ENCODE measurements at regions not wholly inside any gene's neighbourhood (a gene's known extent, or its start where the extent isn't known, plus 50 kb on each side); places are given as distances from the start of the nearest gene placed in this dataset.
"Not testable (repeated sequence)": the region's sequence is repeated elsewhere in the genome, so short reads cannot be mapped to it uniquely, and the experiment has no call there.

- Histone ChIP-seq H3K27ac (replicated peaks) (no peak overlapping the region), H3K4me1 (no peaks in the 10 kb centered on the region), H3K9me3 (replicated peaks) (peaks cover 39% of the 10 kb centered on the region), H3K27me3 (ENCODE audit: low read depth) (no peaks in the 10 kb centered on the region), H3K4me3 (no peak overlapping the region), H3K36me3 (no peaks in the 10 kb centered on the region)
- intact Hi-C loops (cut with micrococcal nuclease) = no loop called here
- no peak for DNase-seq
- no peak for TF ChIP-seq CTCF (IDR thresholded peaks at IDR 0.05; ENCODE audit: borderline replicate concordance)
Observed at GRCh38 chr4:130738233-130738632, 1642.3 kb downstream of the C4orf33 start.

- no peaks in the 10 kb centered on the region for H3K36me3 ChIP-seq
- TF ChIP-seq CTCF (IDR thresholded peaks at IDR 0.05; ENCODE audit: borderline replicate concordance) = no peak
- H3K4me1 ChIP-seq = no peaks in the 10 kb centered on the region
- H3K27me3 ChIP-seq (ENCODE audit: low read depth) = no peaks in the 10 kb centered on the region
- no peak overlapping the region for H3K4me3 ChIP-seq
- H3K9me3 ChIP-seq (replicated peaks) = peaks cover 23% of the 10 kb centered on the region
- intact Hi-C loops (cut with micrococcal nuclease) = no loop called here
- no peak for DNase-seq
- no peak overlapping the region for H3K27ac ChIP-seq (replicated peaks)
Observed at GRCh38 chr4:130747842-130748241, 1651.9 kb downstream of the C4orf33 start.

- Histone ChIP-seq H3K9me3 (replicated peaks) (peaks cover 4% of the 10 kb centered on the region), H3K27ac (replicated peaks) (no peak overlapping the region), H3K4me1 (no peaks in the 10 kb centered on the region), H3K27me3 (ENCODE audit: low read depth) (no peaks in the 10 kb centered on the region), H3K36me3 (no peaks in the 10 kb centered on the region), H3K4me3 (no peak overlapping the region)
- intact Hi-C loops (cut with micrococcal nuclease) = no loop called here
- TF ChIP-seq CTCF (IDR thresholded peaks at IDR 0.05; ENCODE audit: borderline replicate concordance) = no peak
- DNase-seq = no peak
Observed at GRCh38 chr4:130753926-130754325, 1658.0 kb downstream of the C4orf33 start.

GRCh38 chr4:130760246-130760645 is 1664.3 kb downstream of the C4orf33 start:
- Histone ChIP-seq H3K4me3 (no peak overlapping the region), H3K9me3 (replicated peaks) (no peaks in the 10 kb centered on the region), H3K4me1 (no peaks in the 10 kb centered on the region), H3K36me3 (no peaks in the 10 kb centered on the region), H3K27ac (replicated peaks) (no peak overlapping the region), H3K27me3 (ENCODE audit: low read depth) (no peaks in the 10 kb centered on the region)
- no peak for DNase-seq
- intact Hi-C loops (cut with micrococcal nuclease) = no loop called here
- TF ChIP-seq CTCF (IDR thresholded peaks at IDR 0.05; ENCODE audit: borderline replicate concordance) = no peak

- intact Hi-C loops (cut with micrococcal nuclease); H3K9me3 ChIP-seq (replicated peaks); H3K27me3 ChIP-seq (ENCODE audit: low read depth); DNase-seq; H3K4me3 ChIP-seq; H3K36me3 ChIP-seq; H3K27ac ChIP-seq (replicated peaks); H3K4me1 ChIP-seq: not testable (repeated sequence)
Observed at GRCh38 chr4:130767384-130767783, 1671.4 kb downstream of the C4orf33 start.

GRCh38 chr4:130772966-130773365 is 1677.0 kb downstream of the C4orf33 start:
- H3K27me3 ChIP-seq (ENCODE audit: low read depth); H3K4me1 ChIP-seq; H3K36me3 ChIP-seq; intact Hi-C loops (cut with micrococcal nuclease); H3K9me3 ChIP-seq (replicated peaks); H3K27ac ChIP-seq (replicated peaks); H3K4me3 ChIP-seq; DNase-seq: not testable (repeated sequence)

GRCh38 chr4:130808492-130808891 is 1712.5 kb downstream of the C4orf33 start:
- DNase-seq = no peak
- peak; percentile 27 for TF ChIP-seq CTCF (IDR thresholded peaks at IDR 0.05; ENCODE audit: borderline replicate concordance)
- intact Hi-C loops (cut with micrococcal nuclease) = no loop called here
- H3K4me3 ChIP-seq = no peak overlapping the region
- H3K27ac ChIP-seq (replicated peaks) = no peak overlapping the region
- H3K27me3 ChIP-seq (ENCODE audit: low read depth) = no peaks in the 10 kb centered on the region
- H3K36me3 ChIP-seq = no peaks in the 10 kb centered on the region
- peaks cover 44% of the 10 kb centered on the region for H3K9me3 ChIP-seq (replicated peaks)
- H3K4me1 ChIP-seq = no peaks in the 10 kb centered on the region

All from left ventricle myocardium inferior (tissue), 1 donor.